HG02610 (cell line): ENCODE measurements at regions not wholly inside any gene's neighbourhood (a gene's known extent, or its start where the extent isn't known, plus 50 kb on each side); places are given as distances from the start of the nearest gene placed in this dataset.

Experiments used
- ATAC-seq: cut with Tn5 transposase; IDR thresholded peaks from one replicate; pipeline ENCODE4 v1.9.1; 2021; ENCODE audit warnings: mild to moderate bottlenecking, moderate library complexity; ENCODE audit not compliant: unreplicated experiment

GRCh38 chr2:146869328-146869727 lies 975.5 kb upstream of the ACVR2A start:
- no peak for ATAC-seq

- ATAC-seq: no peak
These were observed 976.8 kb upstream of the ACVR2A start for GRCh38 chr2:146868051-146868450.

- ATAC-seq: no peak
These were observed 977.3 kb upstream of the ACVR2A start for GRCh38 chr2:146867477-146867986.

GRCh38 chr2:146853741-146854444 lies 990.9 kb upstream of the ACVR2A start:
- no peak for ATAC-seq

- no peak for ATAC-seq
These were observed 992.2 kb upstream of the ACVR2A start for GRCh38 chr2:146852661-146853060.

GRCh38 chr2:146850746-146851145 lies 994.1 kb upstream of the ACVR2A start:
- no peak for ATAC-seq

- no peak for ATAC-seq
These were observed 997.0 kb upstream of the ACVR2A start for GRCh38 chr2:146847846-146848245.

- ATAC-seq: no peak
These were observed 1000.4 kb upstream of the ACVR2A start for GRCh38 chr2:146844226-146844990.

GRCh38 chr2:146837857-146838256 lies 1007.0 kb upstream of the ACVR2A start:
- ATAC-seq: no peak

GRCh38 chr2:146826388-146826787 lies 1018.4 kb upstream of the ACVR2A start:
- no peak for ATAC-seq

GRCh38 chr2:146821836-146822316 lies 1023.0 kb upstream of the ACVR2A start:
- ATAC-seq: no peak

- no peak for ATAC-seq
These were observed 1024.2 kb upstream of the ACVR2A start for GRCh38 chr2:146820672-146821071.

GRCh38 chr2:146818122-146818521 lies 1026.7 kb upstream of the ACVR2A start:
- ATAC-seq: no peak

GRCh38 chr2:146817613-146818012 lies 1027.2 kb upstream of the ACVR2A start:
- ATAC-seq: no peak

- ATAC-seq: no peak
These were observed 1029.9 kb upstream of the ACVR2A start for GRCh38 chr2:146814971-146815370.

- no peak for ATAC-seq
These were observed 1037.2 kb upstream of the ACVR2A start for GRCh38 chr2:146807568-146808168.

GRCh38 chr2:146806364-146807005 lies 1038.3 kb upstream of the ACVR2A start:
- no peak for ATAC-seq

- no peak for ATAC-seq
These were observed 1040.5 kb upstream of the ACVR2A start for GRCh38 chr2:146804288-146804687.

- no peak for ATAC-seq
These were observed 1042.9 kb upstream of the ACVR2A start for GRCh38 chr2:146801886-146802285.

- no peak for ATAC-seq
These were observed 1058.4 kb upstream of the ACVR2A start for GRCh38 chr2:146786396-146786795.

- no peak for ATAC-seq
These were observed 1059.7 kb upstream of the ACVR2A start for GRCh38 chr2:146785101-146785500.
